Activated naive CD8-positive, alpha-beta T cell treated with anti-CD3 and anti-CD28 coated beads, Interleukin-2, amount 50 U/mL, for 16 hours (primary cell): ENCODE measurements at regions not wholly inside any gene's neighbourhood (a gene's known extent, or its start where the extent isn't known, plus 50 kb on each side); places are given as distances from the start of the nearest gene placed in this dataset.

Source experiments
- DNase-seq: peaks from one replicate; pipeline ENCODE4 v3.0.0-alpha.2; 2020; ENCODE audit warnings: low read depth, low spot score

DNA sequence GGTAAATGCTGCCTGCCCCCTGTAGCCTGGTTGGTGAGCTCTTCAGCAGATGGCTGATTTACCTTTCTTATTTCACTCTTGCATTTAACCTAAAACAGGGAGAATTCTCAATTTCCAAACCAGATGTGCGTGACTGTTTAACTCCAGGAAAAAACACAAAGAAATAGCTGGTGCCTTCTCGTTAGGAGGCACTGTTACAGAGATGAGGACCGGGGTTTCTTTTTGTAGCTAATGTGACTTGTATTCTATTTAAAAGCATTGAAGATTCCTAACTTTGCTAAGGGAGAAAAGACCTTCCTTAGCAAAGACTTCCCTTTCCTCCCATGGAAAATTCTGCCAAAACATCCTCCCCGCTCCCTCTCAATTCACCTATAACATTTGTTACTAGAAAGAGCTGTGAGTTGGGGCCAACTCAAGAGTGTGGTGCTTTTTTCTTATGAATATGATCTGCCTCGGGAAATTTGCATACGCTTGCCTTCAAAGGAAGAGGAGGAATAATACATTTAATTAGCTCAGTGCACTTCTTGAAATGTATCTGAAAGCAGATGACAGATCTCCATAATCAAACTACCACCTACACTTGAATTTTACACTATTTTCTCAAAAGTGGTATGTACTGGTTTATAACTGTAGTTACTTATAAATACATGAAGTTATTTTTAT is 102.0 kb upstream of the ARID2 start:
- no peak for DNase-seq

DNA sequence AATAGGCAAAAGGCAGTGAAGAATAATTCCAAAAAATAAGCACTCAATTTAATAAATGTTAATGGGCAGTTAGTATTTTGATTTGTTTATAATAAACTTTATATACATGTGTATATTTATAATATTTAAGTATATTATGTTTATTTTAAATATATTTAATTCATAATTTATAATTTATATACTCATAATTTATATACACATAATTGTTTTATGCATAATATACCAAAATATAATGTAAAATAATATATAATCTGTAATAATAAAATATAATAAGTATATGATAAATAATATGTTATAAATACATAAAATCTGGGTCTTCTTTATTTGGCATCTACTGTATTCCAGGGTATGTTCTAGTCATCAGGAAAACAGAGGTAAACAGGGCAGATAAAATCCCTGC is 100.2 kb upstream of the ARID2 start:
- DNase-seq = no peak

DNA sequence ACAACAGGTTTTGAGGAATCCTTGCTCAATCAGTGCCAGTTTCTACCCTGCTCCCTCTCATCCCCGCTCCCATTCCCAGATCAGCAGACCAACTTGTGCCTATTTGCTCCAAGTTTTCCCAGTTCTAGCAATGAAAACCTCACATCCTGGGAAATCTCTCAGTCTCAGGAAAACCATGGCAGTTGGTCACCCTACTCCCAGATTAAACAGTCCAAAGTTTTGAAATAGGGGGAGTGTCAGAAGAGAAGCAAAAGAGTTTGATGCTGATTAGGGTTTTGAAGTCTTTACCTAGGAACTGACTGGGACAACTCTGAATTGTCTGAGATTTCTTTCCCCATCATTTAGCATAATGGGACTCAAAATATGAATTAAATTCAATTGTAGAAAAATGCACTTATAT is 95.8 kb upstream of the ARID2 start:
- DNase-seq = no peak

DNA sequence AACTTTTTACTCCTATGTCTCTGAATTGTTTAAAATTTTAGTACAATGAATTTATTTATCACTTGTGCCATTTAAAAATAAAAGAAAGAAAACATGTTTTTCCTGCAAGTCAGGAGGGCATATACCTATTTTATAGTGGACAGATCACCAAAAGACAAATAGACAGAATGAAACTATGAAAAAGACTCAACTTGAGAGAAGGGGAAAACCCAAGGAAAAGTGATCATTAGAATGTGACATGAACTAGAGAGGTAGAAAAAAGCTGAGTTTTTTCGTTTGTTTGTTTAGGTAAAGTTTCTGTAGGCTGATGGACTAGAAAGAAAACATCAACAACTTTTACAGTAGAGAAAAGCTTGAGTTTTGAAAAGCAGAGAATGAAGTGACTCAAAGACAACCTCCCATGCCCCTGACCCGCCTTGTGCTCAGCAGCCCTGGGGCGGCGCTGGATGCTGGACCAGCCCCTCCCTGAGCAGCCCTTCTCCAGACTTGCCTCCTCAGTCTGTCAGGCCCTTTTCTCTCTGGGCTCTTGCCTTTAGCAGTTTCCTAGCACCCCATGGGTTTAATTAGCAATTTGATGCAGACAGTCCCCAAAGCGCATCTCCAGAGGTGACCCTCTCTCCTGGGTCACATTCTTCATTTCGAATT is 95.1 kb upstream of the ARID2 start:
- DNase-seq = no peak

DNA sequence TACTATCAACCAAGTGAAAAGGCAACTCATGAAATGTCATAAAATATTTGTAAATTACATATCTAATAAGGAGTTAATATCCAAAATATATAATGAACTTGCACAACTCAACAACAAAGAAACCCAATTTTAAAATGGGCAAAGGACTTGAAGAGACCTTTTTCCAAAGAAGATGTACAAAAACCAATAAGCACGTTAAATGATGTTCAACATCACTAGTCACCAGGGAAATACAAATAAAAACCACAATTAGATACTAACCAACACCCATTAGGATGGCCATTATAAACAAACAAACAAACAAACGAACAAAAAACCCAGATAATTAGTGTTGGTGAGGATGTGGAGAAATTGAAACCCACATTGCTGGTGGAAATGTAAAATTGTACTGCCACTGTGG is 92.3 kb upstream of the ARID2 start:
- DNase-seq = no peak

DNA sequence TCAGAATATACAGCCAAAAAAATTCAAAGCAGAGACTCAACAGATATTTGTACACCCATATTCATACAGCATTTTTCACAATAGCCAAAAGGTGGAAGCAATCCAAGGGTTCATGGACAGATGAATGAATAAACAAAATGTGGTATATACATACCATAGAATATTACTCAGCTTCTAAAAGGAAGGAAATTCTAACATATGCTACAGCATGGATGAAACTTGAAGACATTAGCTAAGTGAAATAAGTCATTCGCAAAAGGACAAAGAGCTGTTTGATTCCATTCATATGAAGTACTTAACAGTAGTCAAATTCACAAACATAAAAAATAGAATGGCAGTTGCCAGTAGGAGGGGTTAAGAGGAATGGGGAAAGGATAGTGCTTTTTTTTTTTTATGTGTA is 91.8 kb upstream of the ARID2 start:
- DNase-seq = no peak

DNA sequence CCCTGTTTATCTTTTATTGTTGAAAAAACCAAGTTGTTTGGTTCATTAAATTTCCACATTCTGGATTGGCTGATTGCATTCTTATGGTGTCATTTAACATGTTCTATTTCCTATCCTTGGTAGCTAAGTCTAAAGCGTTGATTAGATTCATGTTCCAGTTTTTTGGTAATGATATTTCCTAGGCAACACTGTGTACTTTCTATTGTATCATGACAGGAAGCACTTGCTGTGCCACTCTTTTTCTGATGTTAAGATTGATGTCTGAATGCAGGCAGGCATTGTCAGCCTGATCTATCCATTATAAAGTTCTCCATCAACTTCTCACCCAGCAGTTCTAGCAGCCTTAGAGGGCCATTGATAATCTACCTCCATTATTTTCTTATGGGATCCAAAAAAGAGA is 91.1 kb upstream of the ARID2 start:
- no peak for DNase-seq

DNA sequence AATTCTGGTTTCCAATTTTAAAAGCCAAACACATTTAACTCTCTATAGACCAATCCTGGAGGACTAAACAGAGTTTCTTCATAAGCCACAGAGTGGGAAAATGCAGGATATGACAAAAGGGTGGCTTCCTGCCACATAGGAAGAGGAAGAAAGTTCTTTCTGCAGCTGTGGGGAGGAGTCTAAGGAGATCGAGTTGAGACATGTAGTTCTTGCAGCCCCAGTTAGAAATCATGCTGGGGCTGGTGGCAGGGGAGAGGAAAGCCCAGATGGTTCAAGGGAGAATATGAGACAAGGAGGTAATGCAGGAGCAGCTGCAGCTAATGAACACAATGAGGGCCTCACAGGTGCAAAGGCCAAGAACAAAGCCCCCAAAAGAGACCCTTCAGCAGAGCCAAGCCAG is 85.0 kb upstream of the ARID2 start:
- DNase-seq = no peak

DNA sequence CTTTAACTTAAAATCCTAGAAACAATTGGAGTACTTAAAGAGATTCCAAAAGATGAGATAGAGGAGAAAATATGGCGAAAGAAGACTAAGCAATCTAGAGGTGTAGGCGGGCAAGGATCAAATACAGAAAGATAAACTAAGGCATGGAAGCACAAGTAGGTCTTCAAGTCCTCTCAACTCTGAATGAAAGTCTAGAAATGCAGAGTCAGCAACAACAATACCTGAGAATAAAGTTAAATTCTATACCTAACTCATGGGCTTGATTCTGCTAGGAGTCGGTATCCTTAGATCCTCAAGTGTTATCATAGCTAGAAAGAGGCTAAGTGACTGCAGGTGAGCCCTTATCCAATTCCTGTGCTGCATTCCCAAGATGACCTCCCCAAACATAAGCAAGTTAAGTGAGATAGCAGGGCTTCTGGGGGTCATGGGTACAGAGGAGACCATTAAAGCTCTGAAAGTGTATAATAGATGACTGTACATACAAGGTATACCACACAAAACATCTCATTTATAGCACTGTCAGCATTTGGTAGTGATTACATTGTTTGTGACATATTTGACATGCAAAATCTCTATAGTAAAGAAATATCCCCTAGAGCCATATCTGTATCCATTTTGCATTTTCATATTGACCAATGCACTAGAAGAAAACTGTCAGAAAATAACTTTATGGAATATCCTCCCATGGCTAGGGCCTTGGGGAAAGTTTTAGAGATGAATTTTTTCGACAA is 82.5 kb upstream of the ARID2 start:
- DNase-seq = no peak

DNA sequence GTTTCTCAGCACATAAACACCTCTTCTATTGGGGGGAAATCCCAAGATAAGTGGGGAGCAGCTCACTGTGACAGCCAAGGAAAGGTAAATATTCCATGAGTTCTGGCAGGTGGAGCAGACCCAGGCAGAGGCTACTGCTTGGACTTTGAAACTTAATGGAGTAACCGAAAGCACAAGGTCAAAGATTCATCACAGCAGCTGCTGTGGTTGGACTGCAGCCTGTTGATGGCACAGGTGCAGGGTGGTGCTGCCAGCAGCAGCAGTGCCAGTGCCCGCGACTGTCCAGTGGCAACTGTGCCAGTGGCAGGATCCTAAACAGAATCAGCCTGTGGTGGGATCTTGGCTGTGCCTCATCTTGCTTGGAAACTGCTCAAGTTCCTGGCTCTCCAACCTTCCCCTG is 81.4 kb upstream of the ARID2 start:
- no peak for DNase-seq

DNA sequence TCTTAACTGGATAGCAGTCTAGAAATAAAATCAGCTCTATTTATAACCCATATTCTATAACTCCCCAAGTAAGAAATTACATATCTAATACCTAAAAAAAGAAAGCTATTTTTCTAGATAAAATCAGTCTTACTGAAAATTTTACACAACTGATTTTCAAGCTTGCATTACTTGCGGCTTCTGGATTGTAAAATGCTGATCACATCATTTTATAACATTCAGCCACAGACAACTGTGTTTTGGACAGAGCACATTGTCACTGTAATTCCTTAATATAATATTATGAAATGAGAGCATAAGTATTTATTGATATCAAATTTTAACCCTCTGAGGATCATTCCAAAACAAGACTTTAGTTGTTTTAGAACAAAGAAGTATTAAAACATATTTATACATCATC is 78.5 kb upstream of the ARID2 start:
- no peak for DNase-seq

DNA sequence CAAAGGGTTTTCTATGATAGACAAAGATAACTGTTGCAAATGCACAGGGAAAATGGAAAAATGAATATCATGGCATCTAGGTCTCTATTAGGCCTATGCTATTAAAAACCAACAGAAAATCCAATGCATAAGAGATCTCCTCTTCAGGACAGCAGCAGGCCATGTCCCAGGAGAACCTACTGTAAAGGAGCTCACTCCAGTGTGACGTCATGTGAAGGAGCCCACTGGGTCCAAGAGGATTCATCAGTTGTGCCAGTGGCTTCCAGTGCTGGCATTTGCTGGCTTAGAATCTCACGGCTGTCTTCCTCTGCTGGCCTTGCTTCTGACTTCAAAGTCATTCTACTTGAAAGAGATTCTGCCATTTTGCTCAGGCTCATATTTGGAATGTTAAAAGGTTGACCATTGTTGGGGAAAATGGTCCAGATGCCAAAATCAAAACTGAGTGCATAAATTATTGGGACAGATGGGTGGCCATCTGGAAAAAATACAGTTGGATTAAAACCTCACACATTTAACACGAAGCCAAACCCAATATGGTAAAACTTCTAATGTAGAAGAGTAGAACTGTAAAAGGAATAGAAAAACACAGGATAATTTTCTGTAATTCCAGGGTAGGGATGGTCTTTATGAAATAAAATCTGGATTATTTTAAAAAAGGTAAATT is 75.4 kb upstream of the ARID2 start:
- no peak for DNase-seq

DNA sequence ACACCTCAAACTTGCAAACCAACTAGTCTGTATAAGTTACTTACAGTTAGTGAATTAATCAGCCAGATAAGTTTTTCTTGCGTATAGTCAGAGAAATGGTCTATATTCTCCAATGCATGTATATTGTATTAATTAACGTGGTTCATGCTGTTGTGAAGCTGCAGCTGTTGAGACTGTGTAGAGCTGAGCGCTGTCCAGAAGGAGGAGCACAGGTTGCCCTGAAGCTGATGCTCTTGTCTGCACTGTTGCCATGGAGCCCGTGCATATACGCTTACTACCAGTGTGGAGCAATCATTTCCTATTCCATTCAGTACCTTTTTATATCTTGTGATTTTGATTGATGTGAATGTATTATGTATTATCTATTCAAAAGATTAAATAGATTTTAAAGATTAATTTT is 74.3 kb upstream of the ARID2 start:
- no peak for DNase-seq

DNA sequence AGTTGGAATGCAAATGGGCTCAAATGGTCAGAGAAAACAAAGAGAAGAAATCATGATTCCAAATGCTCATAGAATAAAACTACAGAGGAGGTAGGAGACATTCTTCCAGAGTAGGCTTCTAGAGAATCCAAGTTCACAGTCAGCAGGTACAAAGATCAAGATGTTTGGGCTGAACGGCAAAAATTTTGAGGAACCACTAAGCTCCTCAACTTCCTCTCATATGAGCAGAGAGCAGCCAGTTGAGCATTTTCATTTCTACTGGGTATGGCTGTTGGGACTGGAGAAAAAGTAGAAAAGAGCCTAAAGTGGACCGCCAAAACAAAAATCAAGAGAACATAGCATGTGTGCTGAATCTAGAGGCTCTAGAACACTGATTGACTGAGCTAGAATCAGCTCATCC is 73.8 kb upstream of the ARID2 start:
- DNase-seq = no peak

DNA sequence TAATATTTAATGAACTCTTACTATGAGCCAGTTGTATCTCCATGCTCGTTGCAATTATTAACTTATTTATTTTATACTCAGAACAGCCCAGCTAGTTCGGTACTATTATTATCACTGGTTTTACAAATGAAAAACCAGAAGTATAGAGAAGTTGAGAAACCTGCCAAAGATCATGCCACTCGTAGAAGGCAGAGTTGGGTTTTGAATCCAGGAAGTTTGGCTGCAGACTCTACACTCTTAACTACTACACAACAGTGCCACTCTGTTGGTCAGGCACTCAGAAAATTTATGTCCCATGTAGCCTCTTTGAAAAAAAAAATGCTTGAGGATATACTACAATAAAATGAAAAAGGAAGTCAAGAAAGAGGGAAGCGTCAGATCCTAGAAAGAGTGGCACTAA is 71.5 kb upstream of the ARID2 start:
- no peak for DNase-seq

DNA sequence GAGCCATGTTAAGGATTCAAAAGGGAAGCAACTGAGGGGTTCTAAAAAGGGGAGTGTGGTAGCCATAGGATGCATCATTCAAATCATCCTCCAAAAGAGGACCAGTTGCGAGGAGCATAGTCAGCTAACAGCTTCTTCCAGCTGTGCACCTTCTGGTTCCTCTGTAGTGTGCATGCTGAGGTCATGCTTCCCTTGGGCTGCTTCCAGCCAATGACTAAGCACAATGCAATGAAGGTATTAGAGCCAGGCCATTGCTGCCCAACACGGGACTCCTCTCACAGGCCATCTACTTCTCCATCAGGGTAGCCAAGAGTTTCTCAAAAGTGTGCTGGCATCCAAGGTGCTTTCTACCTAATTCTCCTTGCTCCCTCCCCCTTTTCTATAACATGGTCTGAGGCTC is 69.2 kb upstream of the ARID2 start:
- DNase-seq = no peak

DNA sequence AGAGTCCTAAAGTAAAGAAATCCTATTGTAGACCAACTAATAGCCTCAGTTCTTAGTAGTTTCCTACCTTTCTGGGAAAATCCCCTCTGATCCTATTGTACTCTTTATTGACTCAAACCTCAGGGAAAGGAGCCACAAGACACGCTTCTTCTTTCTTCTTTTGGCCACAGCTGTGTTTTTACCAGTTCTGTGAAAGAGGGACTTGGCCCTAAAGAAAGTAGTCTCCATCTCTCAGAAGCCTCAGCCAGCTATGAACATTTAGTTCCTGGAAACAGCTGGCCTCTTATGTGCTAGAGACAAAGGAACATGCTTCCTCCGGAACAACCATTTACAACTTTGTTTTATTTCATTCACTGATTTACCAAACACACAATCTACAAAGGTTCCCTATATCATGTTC is 66.1 kb upstream of the ARID2 start:
- DNase-seq = no peak

DNA sequence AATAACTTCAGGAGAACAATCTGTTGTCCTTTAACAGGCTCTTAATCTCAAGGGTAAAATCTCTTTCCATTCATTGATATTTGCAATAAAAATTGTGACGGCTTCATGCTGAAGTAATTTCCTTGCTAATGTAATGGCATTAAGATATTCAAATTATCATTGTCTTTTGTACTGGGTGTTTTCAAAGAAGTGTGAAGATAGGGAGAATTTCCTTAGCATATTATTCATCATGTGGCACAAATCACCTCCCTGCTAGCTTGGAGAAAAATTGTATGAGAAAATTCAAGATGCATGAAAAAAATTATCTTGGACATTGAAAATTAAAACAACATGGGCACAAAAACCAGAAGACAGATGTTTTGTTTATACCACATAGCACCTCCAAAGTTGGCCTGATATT is 63.6 kb upstream of the ARID2 start:
- no peak for DNase-seq

DNA sequence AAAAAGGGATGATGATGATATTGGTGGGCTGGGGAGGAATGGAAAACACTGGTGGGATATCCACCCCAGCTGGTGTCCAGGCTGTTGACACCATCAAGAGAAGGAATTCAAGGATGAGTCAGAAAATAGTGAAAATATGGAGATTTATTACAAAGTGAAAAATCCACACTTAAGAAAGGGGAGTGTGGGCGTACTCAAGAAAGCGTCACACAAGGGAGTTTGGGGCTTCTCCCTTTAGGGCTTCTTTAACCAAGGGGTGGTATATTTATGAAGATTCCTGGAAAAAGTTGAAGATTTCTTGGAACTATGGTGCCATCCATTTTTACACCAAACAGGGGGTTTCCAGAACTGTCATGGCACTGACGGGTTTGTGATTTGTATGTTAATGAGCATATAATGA is 63.1 kb upstream of the ARID2 start:
- DNase-seq = no peak

DNA sequence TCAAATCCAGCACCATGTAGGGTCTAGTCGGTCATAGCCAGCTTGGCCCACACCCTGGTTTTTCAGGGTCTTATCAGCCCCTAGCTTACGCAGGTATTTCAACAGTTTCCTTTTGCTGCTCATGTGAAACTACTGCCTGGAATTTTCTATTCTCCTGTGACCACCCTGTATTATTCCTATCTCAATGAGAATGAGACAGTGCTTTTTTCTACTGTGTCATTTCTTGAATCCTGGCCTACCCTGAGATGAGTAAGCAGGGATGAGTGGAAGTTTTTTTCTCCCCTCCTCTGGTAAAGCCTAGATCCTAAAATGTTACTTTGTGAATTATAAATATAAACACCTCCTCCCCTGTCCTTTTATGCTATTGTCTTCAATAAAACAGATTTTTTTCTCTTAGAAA is 62.7 kb upstream of the ARID2 start:
- no peak for DNase-seq

DNA sequence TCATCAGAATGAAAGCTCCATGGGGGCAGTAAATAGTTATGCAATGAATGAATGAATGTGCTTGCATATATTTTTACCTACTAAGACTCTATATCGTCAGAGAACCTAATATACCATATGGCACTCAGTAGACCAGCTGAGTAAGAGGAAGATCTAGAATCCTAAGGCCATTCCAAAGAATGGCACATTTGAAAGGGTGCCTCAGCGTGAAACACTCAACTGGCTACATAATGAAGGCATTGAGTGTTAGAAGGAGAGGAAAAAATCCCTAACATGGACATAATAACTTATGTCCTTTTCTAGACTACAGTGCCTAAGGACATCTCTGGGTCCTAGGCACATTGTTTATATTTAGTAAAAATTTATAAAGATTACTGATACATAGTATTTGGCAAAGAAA is 61.7 kb upstream of the ARID2 start:
- no peak for DNase-seq

DNA sequence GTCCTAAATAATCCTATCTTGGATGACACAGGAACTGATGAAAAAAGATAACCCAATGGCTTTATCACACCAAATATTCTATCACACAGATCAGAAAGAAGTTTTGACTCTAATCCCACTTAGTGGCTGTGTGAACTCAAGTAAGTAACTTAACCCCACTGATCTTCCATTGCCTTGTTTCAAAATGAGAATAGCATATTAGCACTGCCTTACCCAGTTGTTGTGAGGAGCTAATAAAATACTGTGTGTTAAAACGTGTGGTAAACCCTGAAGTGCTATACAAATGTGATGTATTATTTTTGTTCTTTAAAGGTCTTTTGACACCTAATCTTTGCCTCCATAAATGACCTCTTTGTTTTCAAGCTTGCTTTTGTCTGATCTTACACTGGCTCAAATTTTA is 60.9 kb upstream of the ARID2 start:
- DNase-seq = no peak

DNA sequence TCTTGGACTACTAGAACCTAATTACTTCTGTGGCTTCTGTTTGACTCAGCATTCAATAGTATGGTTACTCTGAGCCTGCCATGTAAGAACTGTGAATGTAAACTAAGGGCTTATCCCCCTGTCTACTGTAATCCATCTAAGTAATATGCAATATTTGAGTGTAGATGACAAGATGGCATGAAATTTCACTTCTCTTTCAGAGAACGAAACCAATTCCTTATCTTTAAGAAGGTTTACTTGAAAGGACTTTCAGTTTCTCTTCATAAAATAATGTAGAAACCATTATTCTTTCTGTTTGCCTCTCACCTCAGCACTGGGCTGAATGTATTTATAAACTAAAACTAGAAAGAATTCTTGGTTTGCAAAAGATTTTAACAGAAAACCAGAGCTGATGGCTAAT is 60.4 kb upstream of the ARID2 start:
- no peak for DNase-seq
